ENCODE measurements at regions not wholly inside any gene's neighbourhood (a gene's known extent, or its start where the extent isn't known, plus 50 kb on each side); places are given as distances from the start of the nearest gene placed in this dataset.

GRCh38 chr16:54454616-54455015 lies 168.0 kb upstream of the IRX3 start:
- H3K4me3 Mint-ChIP-seq: no peak overlapping the region
- TF ChIP-seq, protein P1, sequence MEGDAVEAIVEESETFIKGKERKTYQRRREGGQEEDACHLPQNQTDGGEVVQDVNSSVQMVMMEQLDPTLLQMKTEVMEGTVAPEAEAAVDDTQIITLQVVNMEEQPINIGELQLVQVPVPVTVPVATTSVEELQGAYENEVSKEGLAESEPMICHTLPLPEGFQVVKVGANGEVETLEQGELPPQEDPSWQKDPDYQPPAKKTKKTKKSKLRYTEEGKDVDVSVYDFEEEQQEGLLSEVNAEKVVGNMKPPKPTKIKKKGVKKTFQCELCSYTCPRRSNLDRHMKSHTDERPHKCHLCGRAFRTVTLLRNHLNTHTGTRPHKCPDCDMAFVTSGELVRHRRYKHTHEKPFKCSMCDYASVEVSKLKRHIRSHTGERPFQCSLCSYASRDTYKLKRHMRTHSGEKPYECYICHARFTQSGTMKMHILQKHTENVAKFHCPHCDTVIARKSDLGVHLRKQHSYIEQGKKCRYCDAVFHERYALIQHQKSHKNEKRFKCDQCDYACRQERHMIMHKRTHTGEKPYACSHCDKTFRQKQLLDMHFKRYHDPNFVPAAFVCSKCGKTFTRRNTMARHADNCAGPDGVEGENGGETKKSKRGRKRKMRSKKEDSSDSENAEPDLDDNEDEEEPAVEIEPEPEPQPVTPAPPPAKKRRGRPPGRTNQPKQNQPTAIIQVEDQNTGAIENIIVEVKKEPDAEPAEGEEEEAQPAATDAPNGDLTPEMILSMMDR (IDR thresholded peaks at IDR 0.05): no peak
- ATAC-seq (ENCODE audit: low read depth) (no peak), DNase-seq (no peak)
- H3K4me1 Mint-ChIP-seq: no peaks in the 10 kb centered on the region
- H3K9me3 Mint-ChIP-seq: no peaks in the 10 kb centered on the region
- no peaks in the 10 kb centered on the region for H3K36me3 Mint-ChIP-seq (ENCODE audit: low read depth)
- ChIA-PET CTCF (no interaction called here), POLR2A (no interaction called here)
- no peaks in the 10 kb centered on the region for H3K27me3 Mint-ChIP-seq
- H3K27ac Mint-ChIP-seq: no peak overlapping the region
- intact Hi-C loops (cut with micrococcal nuclease): no loop called here

- no peak for ATAC-seq (ENCODE audit: low read depth)
- CTCF ChIA-PET: no interaction called here
- H3K9me3 Mint-ChIP-seq: no peaks in the 10 kb centered on the region
Measured at GRCh38 chr16:54453871-54454270, 167.3 kb upstream of the IRX3 start.

GRCh38 chr16:54447576-54448440 lies 161.2 kb upstream of the IRX3 start:
- no peak for DNase-seq
- intact Hi-C loops (cut with micrococcal nuclease): no loop called here
- Mint-ChIP-seq H3K27ac (no peak overlapping the region), H3K4me3 (no peak overlapping the region), H3K9me3 (no peaks in the 10 kb centered on the region), H3K4me1 (no peaks in the 10 kb centered on the region), H3K36me3 (ENCODE audit: low read depth) (no peaks in the 10 kb centered on the region), H3K27me3 (peaks cover 9% of the 10 kb centered on the region)
- POLR2A ChIA-PET: no interaction called here
- ATAC-seq (ENCODE audit: low read depth): no peak
- TF ChIP-seq, protein P1 (IDR thresholded peaks at IDR 0.05): no peak
- CTCF ChIA-PET: no interaction called here

More at GRCh38 chr16:54453871-54454270, 167.3 kb upstream of the IRX3 start:
- POLR2A ChIA-PET: no interaction called here
- TF ChIP-seq, protein P1 (IDR thresholded peaks at IDR 0.05): no peak
- no peak for DNase-seq
- Mint-ChIP-seq H3K27me3 (no peaks in the 10 kb centered on the region), H3K27ac (no peak overlapping the region), H3K4me1 (no peaks in the 10 kb centered on the region), H3K4me3 (no peak overlapping the region), H3K36me3 (ENCODE audit: low read depth) (no peaks in the 10 kb centered on the region)
- intact Hi-C loops (cut with micrococcal nuclease): no loop called here

- Mint-ChIP-seq H3K9me3 (no peaks in the 10 kb centered on the region), H3K4me3 (no peak overlapping the region), H3K36me3 (ENCODE audit: low read depth) (no peaks in the 10 kb centered on the region), H3K27ac (no peak overlapping the region), H3K27me3 (peaks cover 9% of the 10 kb centered on the region), H3K4me1 (no peaks in the 10 kb centered on the region)
- DNase-seq (no peak), ATAC-seq (ENCODE audit: low read depth) (no peak)
- intact Hi-C loops (cut with micrococcal nuclease): no loop called here
- ChIA-PET POLR2A (no interaction called here), CTCF (no interaction called here)
- TF ChIP-seq, protein P1 (IDR thresholded peaks at IDR 0.05): no peak
Measured at GRCh38 chr16:54446639-54447038, 160.1 kb upstream of the IRX3 start.

DNA sequence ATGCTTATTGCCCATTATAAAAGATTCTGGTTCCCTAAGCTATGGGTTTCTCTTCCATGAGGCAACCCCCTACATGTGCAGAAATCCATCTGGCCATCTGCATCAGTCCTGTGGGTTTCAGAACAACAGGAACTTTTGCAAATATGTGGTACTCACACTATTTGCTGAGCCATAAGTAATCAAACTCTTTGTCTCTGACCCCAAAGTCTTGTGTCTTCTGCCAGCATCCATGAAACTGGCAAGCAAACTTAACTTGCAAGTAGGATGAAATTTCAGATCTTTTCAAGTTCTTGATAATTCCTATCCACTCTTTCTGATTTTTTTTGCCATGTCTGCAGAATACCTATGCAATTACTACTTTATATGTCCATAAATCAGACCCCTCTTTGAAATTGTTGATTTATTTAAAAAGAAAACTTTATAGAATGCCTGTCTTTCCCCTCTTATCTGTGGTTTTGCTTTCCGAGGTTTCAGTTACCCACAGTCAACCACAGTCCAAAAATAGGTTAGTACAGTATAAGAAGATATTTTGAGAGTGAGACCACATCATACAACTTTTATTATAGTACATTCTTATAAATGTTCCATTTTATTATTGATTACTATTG lies 158.4 kb upstream of the IRX3 start:
- intact Hi-C loops (cut with micrococcal nuclease): no loop called here
- ChIA-PET POLR2A (no interaction called here), CTCF (no interaction called here)
- no peak for DNase-seq
- Mint-ChIP-seq H3K27me3 (peaks cover 9% of the 10 kb centered on the region), H3K36me3 (ENCODE audit: low read depth) (no peaks in the 10 kb centered on the region), H3K4me1 (no peaks in the 10 kb centered on the region), H3K4me3 (no peak overlapping the region), H3K27ac (no peak overlapping the region), H3K9me3 (no peaks in the 10 kb centered on the region)
- ATAC-seq (ENCODE audit: low read depth): no peak
- TF ChIP-seq, protein P1 (IDR thresholded peaks at IDR 0.05): no peak

All from activated B cell treated with CpG ODN at 0.5 μM for 24 hours (primary cell).